Epithelial cell of proximal tubule (primary cell): ENCODE measurements at regions not wholly inside any gene's neighbourhood (a gene's known extent, or its start where the extent isn't known, plus 50 kb on each side); places are given as distances from the start of the nearest gene placed in this dataset.

Experiments
- DNase-seq: peaks from one replicate; pipeline ENCODE4 v3.0.0-alpha.2; 2011; ENCODE audit warnings: low read depth
- H3K4me3 ChIP-seq: 2 replicates; pipeline ENCODE4 v1.5.1; 2011; ENCODE audit warnings: low read depth, mild to moderate bottlenecking, low read length
- TF ChIP-seq, protein P1 (sequence below): conservative IDR thresholded peaks from 2 replicates; pipeline ENCODE4 v1.5.1; 2012; ENCODE audit warnings: low read depth, mild to moderate bottlenecking, low read length

DNA sequence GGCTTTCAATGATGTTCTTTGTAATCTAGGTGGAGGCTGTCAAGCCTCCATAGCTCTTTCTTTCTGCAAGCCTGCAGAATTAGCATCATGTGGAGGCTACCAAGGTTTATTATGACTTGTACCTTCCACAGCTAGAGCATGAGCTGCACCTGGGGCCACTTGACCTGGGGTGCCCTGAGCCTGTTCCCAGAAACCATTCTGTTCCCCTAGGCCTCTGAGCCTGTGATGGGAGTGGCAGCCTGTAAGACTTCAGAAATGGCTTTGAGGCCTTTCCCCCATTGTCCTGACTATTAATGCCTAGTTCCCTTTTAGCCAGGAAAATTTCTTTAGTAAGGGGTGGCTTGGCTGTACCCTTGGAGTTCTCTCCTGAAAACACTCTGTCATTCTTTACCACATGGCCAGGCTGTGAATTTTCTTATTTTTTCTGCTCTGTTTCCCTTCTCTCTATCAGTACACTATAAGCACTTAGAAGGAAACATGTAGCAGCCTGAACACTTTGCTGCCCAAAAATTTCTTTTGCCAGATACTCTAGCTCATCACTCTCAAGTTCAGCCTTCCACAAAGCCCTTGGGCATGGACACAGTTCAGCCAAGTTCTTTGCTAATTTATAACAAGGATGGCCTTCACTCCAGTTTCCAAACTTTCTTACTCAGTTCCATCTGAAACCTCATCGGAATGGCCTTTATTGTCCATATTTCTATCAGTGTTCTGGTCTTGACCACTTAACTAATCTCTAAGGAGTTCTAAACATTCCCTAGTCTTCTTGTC, 61.4 kb upstream of the NR3C1 start:
- TF ChIP-seq, protein P1, sequence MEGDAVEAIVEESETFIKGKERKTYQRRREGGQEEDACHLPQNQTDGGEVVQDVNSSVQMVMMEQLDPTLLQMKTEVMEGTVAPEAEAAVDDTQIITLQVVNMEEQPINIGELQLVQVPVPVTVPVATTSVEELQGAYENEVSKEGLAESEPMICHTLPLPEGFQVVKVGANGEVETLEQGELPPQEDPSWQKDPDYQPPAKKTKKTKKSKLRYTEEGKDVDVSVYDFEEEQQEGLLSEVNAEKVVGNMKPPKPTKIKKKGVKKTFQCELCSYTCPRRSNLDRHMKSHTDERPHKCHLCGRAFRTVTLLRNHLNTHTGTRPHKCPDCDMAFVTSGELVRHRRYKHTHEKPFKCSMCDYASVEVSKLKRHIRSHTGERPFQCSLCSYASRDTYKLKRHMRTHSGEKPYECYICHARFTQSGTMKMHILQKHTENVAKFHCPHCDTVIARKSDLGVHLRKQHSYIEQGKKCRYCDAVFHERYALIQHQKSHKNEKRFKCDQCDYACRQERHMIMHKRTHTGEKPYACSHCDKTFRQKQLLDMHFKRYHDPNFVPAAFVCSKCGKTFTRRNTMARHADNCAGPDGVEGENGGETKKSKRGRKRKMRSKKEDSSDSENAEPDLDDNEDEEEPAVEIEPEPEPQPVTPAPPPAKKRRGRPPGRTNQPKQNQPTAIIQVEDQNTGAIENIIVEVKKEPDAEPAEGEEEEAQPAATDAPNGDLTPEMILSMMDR = no peak
- no peak for DNase-seq
- H3K4me3 ChIP-seq = no peak overlapping the region

DNA sequence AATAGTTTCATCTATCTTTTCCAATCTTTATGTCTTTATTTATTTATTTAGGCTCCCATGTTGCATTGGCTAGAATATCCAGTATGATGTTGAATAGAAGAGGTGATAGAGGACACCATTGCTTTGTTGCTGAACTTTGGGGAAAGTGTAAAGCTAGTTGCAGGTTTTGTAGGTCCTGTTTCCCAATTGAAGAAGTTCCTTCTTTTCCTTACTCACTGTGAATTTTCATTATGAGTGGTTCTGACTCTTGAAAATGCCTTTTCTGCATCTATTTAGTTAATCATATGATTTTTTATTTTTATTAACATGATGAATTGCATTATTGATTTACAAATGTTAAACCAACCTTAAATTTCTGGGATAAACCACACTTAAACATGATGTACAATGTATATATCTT, 58.9 kb upstream of the NR3C1 start:
- DNase-seq = no peak
- no peak overlapping the region for H3K4me3 ChIP-seq
- TF ChIP-seq, protein P1 = no peak

DNA sequence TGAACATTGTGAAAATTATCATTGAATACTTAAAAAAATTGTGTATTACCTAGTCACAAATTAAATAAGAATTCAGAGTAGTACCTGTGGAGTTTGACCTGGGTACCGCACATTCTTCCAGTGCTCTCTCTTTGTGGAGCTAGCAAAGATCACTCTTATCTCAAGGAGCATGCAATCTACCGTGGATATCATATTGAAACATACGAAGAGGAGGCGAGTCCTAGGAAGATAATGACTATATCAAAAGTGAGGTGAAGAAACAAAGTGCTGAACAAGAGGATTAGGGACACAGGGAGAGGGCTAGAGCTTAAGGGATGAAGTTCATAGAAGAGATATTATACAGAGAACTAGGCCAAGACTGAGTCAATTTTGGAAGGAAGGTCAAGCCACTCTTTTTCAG, 55.9 kb upstream of the NR3C1 start:
- TF ChIP-seq, protein P1 = no peak
- no peak overlapping the region for H3K4me3 ChIP-seq
- no peak for DNase-seq

DNA sequence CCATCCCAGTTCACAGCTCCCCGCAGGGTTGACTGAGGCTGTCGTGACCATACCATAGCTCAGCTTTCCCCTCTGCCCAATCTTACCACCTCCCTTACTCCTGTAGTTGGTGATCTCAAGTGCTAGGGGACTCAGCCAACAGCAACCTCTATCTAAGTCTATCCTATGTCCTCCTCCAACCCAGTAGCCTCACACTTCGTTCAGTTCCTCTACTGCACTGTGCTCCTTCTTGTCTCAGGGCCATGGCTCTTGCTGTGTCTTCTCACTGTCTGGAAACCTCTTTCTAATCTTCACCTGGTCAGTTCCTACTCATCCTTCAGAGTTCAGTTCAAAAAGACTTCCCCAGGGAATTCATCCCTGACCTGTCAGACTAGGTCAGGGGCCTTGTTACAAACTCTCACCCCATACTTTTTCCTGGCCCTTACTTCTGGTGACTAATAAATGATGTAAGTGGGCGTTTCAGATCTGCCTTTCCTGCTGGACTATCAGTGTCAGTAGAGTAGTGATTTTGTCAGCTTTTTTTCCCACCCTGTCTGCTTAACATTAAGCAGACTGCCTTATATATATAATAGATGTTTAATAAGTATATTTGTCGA, 53.6 kb upstream of the NR3C1 start:
- TF ChIP-seq, protein P1 = no peak
- peak; percentile 57 for DNase-seq
- H3K4me3 ChIP-seq = no peak overlapping the region

DNA sequence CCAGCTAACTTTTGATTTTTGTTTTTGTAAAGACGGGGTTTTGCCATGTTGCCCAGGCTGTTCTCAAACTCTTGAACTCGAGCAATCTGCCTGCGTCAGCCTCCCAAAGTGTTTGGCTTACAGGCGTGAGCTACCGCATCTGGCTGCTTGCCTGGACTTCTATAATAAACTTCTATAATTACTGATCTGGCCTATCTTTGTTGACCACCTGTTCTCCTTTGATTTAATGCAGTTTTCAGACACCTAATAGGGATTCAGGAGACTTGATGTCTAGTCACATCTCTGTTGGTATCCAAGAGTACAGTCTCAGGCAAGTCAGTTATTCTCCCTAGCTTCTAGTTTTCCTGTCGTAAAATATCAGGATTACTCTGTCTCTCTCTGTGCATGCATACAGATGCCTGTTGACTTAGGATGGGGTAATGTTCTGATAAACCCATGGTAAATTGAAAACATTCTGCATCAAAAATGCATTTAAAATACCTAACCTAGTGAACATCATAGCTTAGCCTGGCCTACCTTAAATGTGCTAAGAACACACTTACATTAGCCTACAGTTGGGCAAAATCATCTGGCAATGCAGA, 51.5 kb upstream of the NR3C1 start:
- H3K4me3 ChIP-seq = no peak overlapping the region
- DNase-seq = no peak
- TF ChIP-seq, protein P1 = no peak

DNA sequence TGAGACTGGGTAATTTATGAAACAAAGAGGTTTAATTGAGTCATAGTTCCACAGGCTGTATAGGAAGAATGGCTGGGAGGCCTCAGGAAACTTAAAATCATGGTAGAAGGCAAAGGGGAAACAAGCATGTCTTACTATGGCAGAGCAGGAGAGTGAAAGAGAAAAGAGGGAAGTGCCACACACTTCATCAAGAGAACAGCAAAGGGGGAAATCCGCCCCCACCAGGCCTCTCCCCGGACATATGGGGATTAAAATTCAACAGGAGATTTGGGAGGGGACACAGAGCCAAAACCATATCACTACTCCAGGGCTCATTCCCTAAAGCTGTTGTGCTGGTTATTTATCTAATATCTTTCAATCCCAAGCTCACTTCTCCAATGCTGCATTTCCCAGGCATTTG, 50.2 kb upstream of the NR3C1 start:
- TF ChIP-seq, protein P1 = no peak
- DNase-seq = no peak
- H3K4me3 ChIP-seq = no peak overlapping the region
